ENCODE measurements at regions not wholly inside any gene's neighbourhood (a gene's known extent, or its start where the extent isn't known, plus 50 kb on each side); places are given as distances from the start of the nearest gene placed in this dataset.

- TF ChIP-seq, protein P1, sequence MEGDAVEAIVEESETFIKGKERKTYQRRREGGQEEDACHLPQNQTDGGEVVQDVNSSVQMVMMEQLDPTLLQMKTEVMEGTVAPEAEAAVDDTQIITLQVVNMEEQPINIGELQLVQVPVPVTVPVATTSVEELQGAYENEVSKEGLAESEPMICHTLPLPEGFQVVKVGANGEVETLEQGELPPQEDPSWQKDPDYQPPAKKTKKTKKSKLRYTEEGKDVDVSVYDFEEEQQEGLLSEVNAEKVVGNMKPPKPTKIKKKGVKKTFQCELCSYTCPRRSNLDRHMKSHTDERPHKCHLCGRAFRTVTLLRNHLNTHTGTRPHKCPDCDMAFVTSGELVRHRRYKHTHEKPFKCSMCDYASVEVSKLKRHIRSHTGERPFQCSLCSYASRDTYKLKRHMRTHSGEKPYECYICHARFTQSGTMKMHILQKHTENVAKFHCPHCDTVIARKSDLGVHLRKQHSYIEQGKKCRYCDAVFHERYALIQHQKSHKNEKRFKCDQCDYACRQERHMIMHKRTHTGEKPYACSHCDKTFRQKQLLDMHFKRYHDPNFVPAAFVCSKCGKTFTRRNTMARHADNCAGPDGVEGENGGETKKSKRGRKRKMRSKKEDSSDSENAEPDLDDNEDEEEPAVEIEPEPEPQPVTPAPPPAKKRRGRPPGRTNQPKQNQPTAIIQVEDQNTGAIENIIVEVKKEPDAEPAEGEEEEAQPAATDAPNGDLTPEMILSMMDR (IDR thresholded peaks at IDR 0.05; ENCODE audit: low read depth, low read length) = no peak
- no peak overlapping the region for H3K4me3 ChIP-seq (ENCODE audit: low read depth, low read length)
- in situ Hi-C loops (cut with HindIII; ENCODE audit: low sequenced_read_pairs) = no loop called here
- DNase-seq (ENCODE audit: low read depth, low spot score) = no peak
Measured at GRCh38 chr16:55136356-55137150, 187.4 kb upstream of the IRX6 start.

- no peak for DNase-seq (ENCODE audit: low read depth, low spot score)
- TF ChIP-seq, protein P1 (IDR thresholded peaks at IDR 0.05; ENCODE audit: low read depth, low read length) = no peak
- no peak overlapping the region for H3K4me3 ChIP-seq (ENCODE audit: low read depth, low read length)
- in situ Hi-C loops (cut with HindIII; ENCODE audit: low sequenced_read_pairs) = no loop called here
Measured at GRCh38 chr16:55138298-55138697, 185.7 kb upstream of the IRX6 start.

DNA sequence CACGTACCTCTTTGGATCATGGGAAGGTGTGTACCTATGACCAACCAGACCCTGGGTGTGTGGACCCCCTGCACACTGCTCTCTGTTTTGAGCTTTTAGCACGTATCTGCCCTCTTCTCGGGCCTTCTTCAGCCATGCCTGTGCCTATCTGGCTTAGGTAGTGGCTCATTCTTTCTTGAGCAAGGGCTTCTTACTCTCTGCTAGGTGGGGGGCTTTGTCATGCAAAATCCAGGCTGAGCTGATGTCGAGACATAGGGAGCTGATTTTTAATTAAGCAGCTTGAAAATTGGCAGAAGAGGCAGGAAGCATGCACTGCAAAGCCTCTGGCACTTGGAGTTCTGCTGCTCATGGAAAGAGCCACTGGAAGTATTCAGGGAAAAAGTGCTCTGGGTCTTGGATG, 181.6 kb upstream of the IRX6 start:
- in situ Hi-C loops (cut with HindIII; ENCODE audit: low sequenced_read_pairs) = no loop called here
- no peak overlapping the region for H3K4me3 ChIP-seq (ENCODE audit: low read depth, low read length)
- no peak for DNase-seq (ENCODE audit: low read depth, low spot score)
- TF ChIP-seq, protein P1 (IDR thresholded peaks at IDR 0.05; ENCODE audit: low read depth, low read length) = no peak

- no peak overlapping the region for H3K4me3 ChIP-seq (ENCODE audit: low read depth, low read length)
- in situ Hi-C loops (cut with HindIII; ENCODE audit: low sequenced_read_pairs) = no loop called here
- TF ChIP-seq, protein P1 (IDR thresholded peaks at IDR 0.05; ENCODE audit: low read depth, low read length) = no peak
- no peak for DNase-seq (ENCODE audit: low read depth, low spot score)
Measured at GRCh38 chr16:55144651-55145050, 179.4 kb upstream of the IRX6 start.

GRCh38 chr16:55145771-55146603, 178.0 kb upstream of the IRX6 start:
- no peak overlapping the region for H3K4me3 ChIP-seq (ENCODE audit: low read depth, low read length)
- TF ChIP-seq, protein P1 (IDR thresholded peaks at IDR 0.05; ENCODE audit: low read depth, low read length) = no peak
- DNase-seq (ENCODE audit: low read depth, low spot score) = no peak
- in situ Hi-C loops (cut with HindIII; ENCODE audit: low sequenced_read_pairs) = no loop called here

GRCh38 chr16:55146966-55147365, 177.0 kb upstream of the IRX6 start:
- no peak for DNase-seq (ENCODE audit: low read depth, low spot score)
- in situ Hi-C loops (cut with HindIII; ENCODE audit: low sequenced_read_pairs) = no loop called here
- TF ChIP-seq, protein P1 (IDR thresholded peaks at IDR 0.05; ENCODE audit: low read depth, low read length) = no peak
- no peak overlapping the region for H3K4me3 ChIP-seq (ENCODE audit: low read depth, low read length)
